Thyroid gland (tissue), 4 donors: ENCODE measurements at regions not wholly inside any gene's neighbourhood (a gene's known extent, or its start where the extent isn't known, plus 50 kb on each side); places are given as distances from the start of the nearest gene placed in this dataset.

Experiments
- CTCF ChIP-seq, 6 experiments: fragments of 200-600 bp in 3 of 6; fragments of 450-650 bp in 3 of 6; sonication (generic) in 3 of 6; IDR thresholded peaks; one replicate each; pipeline ENCODE4 v1.5.1; 2016 to 2019; ENCODE audit warnings: antibody characterized with exemption in 6 of 6, mild to moderate bottlenecking in 2 of 6, inconsistent platforms in 1 of 6, moderate library complexity in 1 of 6
- POLR2A ChIP-seq, 2 donors: fragments of 450-650 bp; IDR thresholded peaks; one replicate each; pipeline ENCODE4 v1.6.1; 2017; ENCODE audit warnings: antibody characterized with exemption in 2 of 2, mild to moderate bottlenecking in 2 of 2, moderate library complexity in 1 of 2

DNA sequence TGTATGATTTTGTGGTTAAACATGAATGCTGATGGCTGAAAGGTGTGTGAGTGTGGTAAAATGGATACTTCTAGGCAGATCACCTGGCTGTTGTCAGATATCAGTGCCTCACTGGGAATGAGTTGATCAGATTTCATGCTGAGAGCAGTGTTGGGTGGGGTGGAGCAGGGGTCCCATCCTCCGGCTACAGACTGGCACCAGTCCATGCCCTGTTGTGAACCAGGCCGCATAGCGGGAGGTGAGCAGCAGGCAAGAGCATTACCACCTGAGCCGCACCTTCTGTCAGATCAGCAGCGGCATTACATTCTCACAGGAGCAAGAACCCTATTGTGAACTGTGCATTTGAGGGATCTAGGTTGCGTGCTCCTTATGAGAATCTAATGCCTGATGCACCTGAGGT is 78.7 kb downstream of the GLI2 start:
- TF ChIP-seq POLR2A (IDR thresholded peaks at IDR 0.05), result no peak
- no peak for TF ChIP-seq CTCF (IDR thresholded peaks at IDR 0.05)
